ENCODE measurements at regions not wholly inside any gene's neighbourhood (a gene's known extent, or its start where the extent isn't known, plus 50 kb on each side); places are given as distances from the start of the nearest gene placed in this dataset.

DNA sequence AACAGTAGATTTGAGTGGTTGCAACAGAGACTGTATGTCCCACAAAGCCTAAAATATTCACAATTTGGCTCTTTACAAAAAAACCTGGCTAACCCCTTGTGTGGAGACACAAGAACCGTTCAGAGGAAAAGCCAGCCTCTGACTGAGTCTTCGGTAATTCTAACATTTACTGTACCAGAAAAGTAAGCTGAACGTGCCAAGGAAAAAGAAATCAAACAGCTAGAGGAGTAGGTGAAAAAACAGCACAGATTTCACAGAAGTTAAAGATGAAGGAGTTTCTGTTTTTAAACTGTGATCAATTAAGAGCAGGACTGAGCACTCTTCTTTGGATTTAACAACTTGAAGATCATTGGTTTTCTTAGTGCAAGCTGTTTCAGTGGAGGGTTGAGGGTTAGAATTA lies 424.7 kb upstream of the KIRREL3 start:
- Histone ChIP-seq H3K27ac (ENCODE audit: insufficient read depth, low read depth, low read length) (no peak overlapping the region), H4K20me1 (replicated peaks; ENCODE audit: control insufficient read depth, extremely low read depth, insufficient read depth, low read length) (no peaks in the 10 kb centered on the region), H3K9ac (replicated peaks; ENCODE audit: extremely low read depth, insufficient read depth, low read length) (no peak overlapping the region), H3K9me3 (replicated peaks; ENCODE audit: control insufficient read depth, insufficient read depth, low read length) (no peaks in the 10 kb centered on the region), H3K4me3 (replicated peaks in 1 of 3; ENCODE audit: insufficient read depth in 1 of 3, low read depth in 1 of 3, low read length in 3 of 3) (no peak overlapping the region), H2AFZ (ENCODE audit: low read depth, low read length) (no peak overlapping the region), H3K27me3 (ENCODE audit: control insufficient read depth in 2 of 2, insufficient read depth in 2 of 2, low read length in 2 of 2) (no peaks in the 10 kb centered on the region), H3K79me2 (ENCODE audit: control insufficient read depth, insufficient read depth, low read length) (no peaks in the 10 kb centered on the region), H3K9me1 (replicated peaks; ENCODE audit: control insufficient read depth, extremely low read depth, insufficient read depth, low read length) (no peaks in the 10 kb centered on the region), H3K4me1 (ENCODE audit: control insufficient read depth, extremely low read depth, insufficient read depth, low read length) (no peaks in the 10 kb centered on the region), H3K36me3 (ENCODE audit: control insufficient read depth in 2 of 2, extremely low read depth in 1 of 2, insufficient read depth in 2 of 2, low read length in 2 of 2) (no peaks in the 10 kb centered on the region), H3K4me2 (ENCODE audit: insufficient read depth, low read length) (no peak overlapping the region)
- TF ChIP-seq, protein P1, sequence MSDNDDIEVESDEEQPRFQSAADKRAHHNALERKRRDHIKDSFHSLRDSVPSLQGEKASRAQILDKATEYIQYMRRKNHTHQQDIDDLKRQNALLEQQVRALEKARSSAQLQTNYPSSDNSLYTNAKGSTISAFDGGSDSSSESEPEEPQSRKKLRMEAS (IDR thresholded peaks at IDR 0.05; ENCODE audit: insufficient read depth, insufficient read length) = no peak
- TF ChIP-seq FOS (IDR thresholded peaks at IDR 0.05; ENCODE audit: borderline replicate concordance, insufficient read depth, low read length) (no peak), POLR2A (IDR thresholded peaks at IDR 0.05; ENCODE audit: low read depth, low read length) (no peak), JUN (IDR thresholded peaks at IDR 0.05; ENCODE audit: borderline replicate concordance, insufficient read depth, insufficient read length, low read depth) (no peak), POLR2AphosphoS5 (IDR thresholded peaks at IDR 0.05; ENCODE audit: insufficient read depth, low read depth, low read length) (no peak), EZH2 (IDR thresholded peaks at IDR 0.05; ENCODE audit: borderline replicate concordance, low read depth, low read length, severe bottlenecking) (no peak), MYC (IDR thresholded peaks at IDR 0.05; ENCODE audit: low read depth, low read length) (no peak), GATA2 (IDR thresholded peaks at IDR 0.05; ENCODE audit: insufficient read depth, insufficient read length, low read depth, low read length) (no peak)
- TF ChIP-seq, protein P2, sequence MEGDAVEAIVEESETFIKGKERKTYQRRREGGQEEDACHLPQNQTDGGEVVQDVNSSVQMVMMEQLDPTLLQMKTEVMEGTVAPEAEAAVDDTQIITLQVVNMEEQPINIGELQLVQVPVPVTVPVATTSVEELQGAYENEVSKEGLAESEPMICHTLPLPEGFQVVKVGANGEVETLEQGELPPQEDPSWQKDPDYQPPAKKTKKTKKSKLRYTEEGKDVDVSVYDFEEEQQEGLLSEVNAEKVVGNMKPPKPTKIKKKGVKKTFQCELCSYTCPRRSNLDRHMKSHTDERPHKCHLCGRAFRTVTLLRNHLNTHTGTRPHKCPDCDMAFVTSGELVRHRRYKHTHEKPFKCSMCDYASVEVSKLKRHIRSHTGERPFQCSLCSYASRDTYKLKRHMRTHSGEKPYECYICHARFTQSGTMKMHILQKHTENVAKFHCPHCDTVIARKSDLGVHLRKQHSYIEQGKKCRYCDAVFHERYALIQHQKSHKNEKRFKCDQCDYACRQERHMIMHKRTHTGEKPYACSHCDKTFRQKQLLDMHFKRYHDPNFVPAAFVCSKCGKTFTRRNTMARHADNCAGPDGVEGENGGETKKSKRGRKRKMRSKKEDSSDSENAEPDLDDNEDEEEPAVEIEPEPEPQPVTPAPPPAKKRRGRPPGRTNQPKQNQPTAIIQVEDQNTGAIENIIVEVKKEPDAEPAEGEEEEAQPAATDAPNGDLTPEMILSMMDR (IDR thresholded peaks at IDR 0.05; ENCODE audit: extremely low read depth in 1 of 2, insufficient read depth in 1 of 2, low read depth in 1 of 2, low read length in 2 of 2) = no peak
- dilution Hi-C loops (cut with MboI; ENCODE audit: extremely low pct_ligation_motif_present, low sequenced_read_pairs) = no loop called here
- ChIA-PET CTCF (no interaction called here), POLR2A (no interaction called here)
- BruUV-seq (replicated peaks) = no TSS peak
- FAIRE-seq = no peak
- intact Hi-C loops (cut with micrococcal nuclease) = no loop called here
- DNase-seq (ENCODE audit: low read depth, low spot score) = no peak

Measured in endothelial cell of umbilical vein (primary cell).